HCT116 (cell line): ENCODE measurements at regions not wholly inside any gene's neighbourhood (a gene's known extent, or its start where the extent isn't known, plus 50 kb on each side); places are given as distances from the start of the nearest gene placed in this dataset.

Source experiments
- ATAC-seq: fragments of 200-7000 bp; cut with Tn5 transposase; 2 replicates; pipeline ENCODE4 v1.9.1; 2020; ENCODE audit warnings: mild to moderate bottlenecking, moderate library complexity
- BruUV-seq: library from RNA; stranded (reverse); fragments of 400-500 nt; replicated peaks from 2 replicates; lab custom pipeline; 2021; lab: Mats Ljungman, UMichigan
- CTCF ChIA-PET: fragments of 300-600 bp; sonication (Branson Sonifier 250); formaldehyde crosslinking; loops from one replicate; lab custom pipeline; 2021; ENCODE audit warnings: antibody characterized with exemption; lab: Charles Lee
- POLR2A ChIA-PET: fragments of 300-600, 350-600 bp; sonication (Branson Sonifier 250); formaldehyde crosslinking; loops from one replicate; lab custom pipeline; 2021; ENCODE audit warnings: antibody characterized with exemption; lab: Charles Lee
- RAD21 ChIA-PET, 2 experiments: fragments of 300-600 bp; sonication (Branson Sonifier 250); formaldehyde crosslinking; loops; one replicate each; lab custom pipeline; 2023; ENCODE audit warnings: low total read pairs in 2 of 2; ENCODE audit not compliant: uncharacterized antibody in 2 of 2, unreplicated experiment in 2 of 2, low non-redundant PET in 1 of 2; lab: Charles Lee
- DNase-seq: peaks from one replicate; pipeline ENCODE4 v3.0.0-alpha.2; 2010; ENCODE audit warnings: low read depth, low spot score
- H2AFZ ChIP-seq: fragments of 200-600 bp; shearing (Covaris generic), sonication (generic); 2 replicates; pipeline ENCODE4 v1.6.1; 2017; ENCODE audit warnings: low read depth, mixed run types, mixed read lengths, antibody characterized with exemption, low read length; ENCODE audit not compliant: poor library complexity, severe bottlenecking
- H3K27ac ChIP-seq: 2 replicates; pipeline ENCODE4 v1.5.1; 2012; ENCODE audit warnings: low read depth, low read length
- H3K27me3 ChIP-seq: fragments of 200-600 bp; sonication (generic); 2 replicates; pipeline ENCODE4 v1.6.1; 2016; ENCODE audit warnings: mixed run types, low read length, mixed read lengths; ENCODE audit not compliant: insufficient read depth
- H3K36me3 ChIP-seq, 2 experiments: fragments of 200-500 bp in 1 of 2; fragments of 200-600 bp in 1 of 2; sonication (Bioruptor generic) in 1 of 2; sonication (generic) in 1 of 2; 2 replicates each; pipeline versions ENCODE4 v1.5.1 to v1.6.1; 2014 to 2016; ENCODE audit warnings: low read length in 2 of 2, inconsistent platforms in 1 of 2, mixed read lengths in 1 of 2, mixed run types in 1 of 2; ENCODE audit not compliant: insufficient read depth in 2 of 2, control insufficient read depth in 1 of 2
- H3K4me1 ChIP-seq, 2 experiments: fragments of 200-600 bp in 1 of 2; sonication (generic) in 1 of 2; 2 replicates each; pipeline versions ENCODE4 v1.5.1 to v1.6.1; 2012 to 2017; ENCODE audit warnings: low read length in 2 of 2, inconsistent platforms in 1 of 2, mild to moderate bottlenecking in 1 of 2, mixed read lengths in 1 of 2, mixed run types in 1 of 2, moderate library complexity in 1 of 2; ENCODE audit not compliant: insufficient read depth in 2 of 2, control insufficient read depth in 1 of 2
- H3K4me2 ChIP-seq: fragments of 200-600 bp; sonication (generic); 2 replicates; pipeline ENCODE4 v1.6.1; 2017; ENCODE audit warnings: mixed run types, low read length, mixed read lengths
- H3K4me3 ChIP-seq, 2 experiments: fragments of 200-600 bp in 1 of 2; sonication (generic) in 1 of 2; replicated peaks in 1 of 2; 2 replicates each; pipeline ENCODE4 v1.5.1; 2011 to 2016; ENCODE audit warnings: low read length in 2 of 2, control low read depth in 1 of 2, low read depth in 1 of 2, mild to moderate bottlenecking in 1 of 2, mixed read lengths in 1 of 2, mixed run types in 1 of 2
- H3K79me2 ChIP-seq: fragments of 200-600 bp; sonication (generic); 2 replicates; pipeline ENCODE4 v1.6.1; 2017; ENCODE audit warnings: mild to moderate bottlenecking, mixed run types, low read length, moderate library complexity, mixed read lengths; ENCODE audit not compliant: insufficient read depth
- H3K9ac ChIP-seq: fragments of 200-600 bp; sonication (generic); 2 replicates; pipeline ENCODE4 v1.6.1; 2016; ENCODE audit warnings: low read length, mixed read lengths
- H3K9me2 ChIP-seq: fragments of 200-600 bp; sonication (generic), shearing (Covaris generic); 2 replicates; pipeline ENCODE4 v1.6.1; 2017; ENCODE audit warnings: mixed run types, mild to moderate bottlenecking, moderate library complexity; ENCODE audit not compliant: insufficient read depth
- H3K9me3 ChIP-seq, 2 experiments: fragments of 200-500 bp in 1 of 2; fragments of 200-600 bp in 1 of 2; sonication (Bioruptor generic) in 1 of 2; sonication (generic) in 1 of 2; 2 replicates each; pipeline ENCODE4 v1.6.1; 2014 to 2017; ENCODE audit warnings: low read length in 2 of 2, mixed read lengths in 2 of 2, inconsistent platforms in 1 of 2, low read depth in 1 of 2, mild to moderate bottlenecking in 1 of 2, mixed run types in 1 of 2, moderate library complexity in 1 of 2; ENCODE audit not compliant: control insufficient read depth in 1 of 2, insufficient read depth in 1 of 2
- H4K20me1 ChIP-seq: fragments of 200-600 bp; sonication (generic), shearing (Covaris generic); 2 replicates; pipeline ENCODE4 v1.6.1; 2017; ENCODE audit warnings: mixed run types, mild to moderate bottlenecking, moderate library complexity; ENCODE audit not compliant: insufficient read depth
- CEBPB ChIP-seq: IDR thresholded peaks from 2 replicates; pipeline ENCODE4 v1.6.1; 2012; ENCODE audit warnings: low read depth
- EGR1 ChIP-seq: IDR thresholded peaks from 2 replicates; pipeline ENCODE4 v1.6.1; 2012; ENCODE audit warnings: low read depth
- EZH2phosphoT487 ChIP-seq: fragments of 200-600 bp; IDR thresholded peaks from 2 replicates; pipeline ENCODE4 v1.6.1; 2018; ENCODE audit warnings: antibody characterized with exemption, borderline replicate concordance
- FOSL1 ChIP-seq: IDR thresholded peaks from 2 replicates; pipeline ENCODE4 v1.6.1; 2012; ENCODE audit warnings: low read depth
- POLR2A ChIP-seq: IDR thresholded peaks from 2 replicates; pipeline ENCODE4 v1.7.0; 2011; ENCODE audit warnings: borderline replicate concordance; ENCODE audit not compliant: insufficient read depth, insufficient read length; ENCODE audit errors: extremely low read depth
- POLR2AphosphoS5 ChIP-seq: IDR thresholded peaks from 2 replicates; pipeline ENCODE4 v1.6.1; 2011; ENCODE audit warnings: mild to moderate bottlenecking, low read depth, low read length, moderate library complexity
- SP1 ChIP-seq: IDR thresholded peaks from 2 replicates; pipeline ENCODE4 v1.6.1; 2012; ENCODE audit warnings: low read depth
- SRF ChIP-seq: IDR thresholded peaks from 2 replicates; pipeline ENCODE4 v1.6.1; 2012; ENCODE audit warnings: low read depth
- intact Hi-C: fragments of 100-400 bp; cut with micrococcal nuclease; formaldehyde crosslinking; loops from 2 replicates; pipeline ENCODE4 v1.10.0; 2022
- TF ChIP-seq, protein P1 (sequence below): IDR thresholded peaks from 2 replicates; pipeline ENCODE4 v1.6.1; 2012
- TF ChIP-seq, protein P2 (sequence below): IDR thresholded peaks from 2 replicates; pipeline ENCODE4 v1.6.1; 2012; ENCODE audit warnings: low read depth

GRCh38 chr7:52712938-52713337 lies 322.5 kb upstream of the POM121L12 start:
- H3K36me3 ChIP-seq: no peaks in the 10 kb centered on the region
- BruUV-seq: no TSS peak
- no peak for ATAC-seq
- intact Hi-C loops: no loop called here
- H3K4me3 ChIP-seq: no peak overlapping the region
- TF ChIP-seq, protein P1, sequence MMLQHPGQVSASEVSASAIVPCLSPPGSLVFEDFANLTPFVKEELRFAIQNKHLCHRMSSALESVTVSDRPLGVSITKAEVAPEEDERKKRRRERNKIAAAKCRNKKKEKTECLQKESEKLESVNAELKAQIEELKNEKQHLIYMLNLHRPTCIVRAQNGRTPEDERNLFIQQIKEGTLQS: no peak
- TF ChIP-seq SRF (no peak), POLR2AphosphoS5 (no peak), EGR1 (no peak), FOSL1 (no peak), SP1 (no peak), CEBPB (no peak), POLR2A (no peak), EZH2phosphoT487 (no peak)
- TF ChIP-seq, protein P2, sequence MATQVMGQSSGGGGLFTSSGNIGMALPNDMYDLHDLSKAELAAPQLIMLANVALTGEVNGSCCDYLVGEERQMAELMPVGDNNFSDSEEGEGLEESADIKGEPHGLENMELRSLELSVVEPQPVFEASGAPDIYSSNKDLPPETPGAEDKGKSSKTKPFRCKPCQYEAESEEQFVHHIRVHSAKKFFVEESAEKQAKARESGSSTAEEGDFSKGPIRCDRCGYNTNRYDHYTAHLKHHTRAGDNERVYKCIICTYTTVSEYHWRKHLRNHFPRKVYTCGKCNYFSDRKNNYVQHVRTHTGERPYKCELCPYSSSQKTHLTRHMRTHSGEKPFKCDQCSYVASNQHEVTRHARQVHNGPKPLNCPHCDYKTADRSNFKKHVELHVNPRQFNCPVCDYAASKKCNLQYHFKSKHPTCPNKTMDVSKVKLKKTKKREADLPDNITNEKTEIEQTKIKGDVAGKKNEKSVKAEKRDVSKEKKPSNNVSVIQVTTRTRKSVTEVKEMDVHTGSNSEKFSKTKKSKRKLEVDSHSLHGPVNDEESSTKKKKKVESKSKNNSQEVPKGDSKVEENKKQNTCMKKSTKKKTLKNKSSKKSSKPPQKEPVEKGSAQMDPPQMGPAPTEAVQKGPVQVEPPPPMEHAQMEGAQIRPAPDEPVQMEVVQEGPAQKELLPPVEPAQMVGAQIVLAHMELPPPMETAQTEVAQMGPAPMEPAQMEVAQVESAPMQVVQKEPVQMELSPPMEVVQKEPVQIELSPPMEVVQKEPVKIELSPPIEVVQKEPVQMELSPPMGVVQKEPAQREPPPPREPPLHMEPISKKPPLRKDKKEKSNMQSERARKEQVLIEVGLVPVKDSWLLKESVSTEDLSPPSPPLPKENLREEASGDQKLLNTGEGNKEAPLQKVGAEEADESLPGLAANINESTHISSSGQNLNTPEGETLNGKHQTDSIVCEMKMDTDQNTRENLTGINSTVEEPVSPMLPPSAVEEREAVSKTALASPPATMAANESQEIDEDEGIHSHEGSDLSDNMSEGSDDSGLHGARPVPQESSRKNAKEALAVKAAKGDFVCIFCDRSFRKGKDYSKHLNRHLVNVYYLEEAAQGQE: no peak
- no peak overlapping the region for H3K4me2 ChIP-seq
- H3K9me2 ChIP-seq: no peaks in the 10 kb centered on the region
- DNase-seq: no peak
- POLR2A ChIA-PET: no interaction called here
- H3K27me3 ChIP-seq: no peaks in the 10 kb centered on the region
- H3K4me1 ChIP-seq: no peaks in the 10 kb centered on the region
- CTCF ChIA-PET: no interaction called here
- H4K20me1 ChIP-seq: no peaks in the 10 kb centered on the region
- H3K9me3 ChIP-seq: peaks cover 8 to 34% of the 10 kb centered on the region in 2 experiments; a peak in 2 of 4 replicates
- RAD21 ChIA-PET: no interaction called here
- H3K9ac ChIP-seq: no peak overlapping the region
- H3K79me2 ChIP-seq: no peaks in the 10 kb centered on the region
- H2AFZ ChIP-seq: no peak overlapping the region
- no peak overlapping the region for H3K27ac ChIP-seq
